ENCODE measurements at regions not wholly inside any gene's neighbourhood (a gene's known extent, or its start where the extent isn't known, plus 50 kb on each side); places are given as distances from the start of the nearest gene placed in this dataset.
"Not testable (repeated sequence)": the region's sequence is repeated elsewhere in the genome, so short reads cannot be mapped to it uniquely, and the experiment has no call there.

GRCh38 chr1:82145656-82146055, 344.9 kb downstream of the ADGRL2 start:
- no peak for DNase-seq

- no peak for DNase-seq
Measured at GRCh38 chr1:82143108-82143833, 342.5 kb downstream of the ADGRL2 start.

DNA sequence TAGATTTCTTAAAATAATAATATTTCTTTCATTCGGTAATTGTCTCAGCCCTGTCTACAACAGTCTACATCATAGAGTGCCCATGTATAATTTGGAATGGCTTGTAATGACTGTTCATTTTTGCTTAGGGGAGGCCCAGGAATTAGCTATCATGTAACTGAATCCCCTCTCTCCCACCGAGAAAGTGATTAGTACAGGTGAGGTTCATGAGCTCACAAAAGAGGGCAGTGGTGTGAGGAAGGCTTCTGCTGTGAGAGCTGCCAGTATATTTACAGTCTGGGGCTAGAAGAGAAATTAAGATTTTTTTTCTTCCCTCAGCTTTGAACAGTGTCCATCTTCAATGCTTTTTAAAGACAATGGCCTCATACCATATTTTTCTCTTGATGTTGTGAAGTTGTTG, 340.7 kb downstream of the ADGRL2 start:
- no peak for DNase-seq

- no peak for DNase-seq
Measured at GRCh38 chr1:82139751-82140468, 339.2 kb downstream of the ADGRL2 start.

DNA sequence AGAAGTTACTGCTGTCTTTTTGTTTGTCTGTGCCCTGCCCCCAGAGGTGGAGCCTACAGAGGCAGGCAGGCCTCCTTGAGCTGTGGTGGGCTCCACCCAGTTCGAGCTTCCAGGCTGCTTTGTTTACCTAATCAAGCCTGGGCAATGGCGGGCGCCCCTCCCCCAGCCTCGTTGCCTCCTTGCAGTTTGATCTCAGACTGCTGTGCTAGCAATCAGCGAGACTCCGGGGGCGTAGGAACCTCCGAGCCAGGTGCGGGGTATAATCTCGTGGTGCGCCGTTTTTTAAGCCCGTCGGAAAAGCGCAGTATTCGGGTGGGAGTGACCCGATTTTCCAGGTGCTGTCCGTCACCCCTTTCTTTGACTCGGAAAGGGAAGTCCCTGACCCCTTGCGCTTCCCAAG, 335.6 kb downstream of the ADGRL2 start:
- DNase-seq, result not testable (repeated sequence)

GRCh38 chr1:82125866-82126265, 325.1 kb downstream of the ADGRL2 start:
- no peak for DNase-seq

DNA sequence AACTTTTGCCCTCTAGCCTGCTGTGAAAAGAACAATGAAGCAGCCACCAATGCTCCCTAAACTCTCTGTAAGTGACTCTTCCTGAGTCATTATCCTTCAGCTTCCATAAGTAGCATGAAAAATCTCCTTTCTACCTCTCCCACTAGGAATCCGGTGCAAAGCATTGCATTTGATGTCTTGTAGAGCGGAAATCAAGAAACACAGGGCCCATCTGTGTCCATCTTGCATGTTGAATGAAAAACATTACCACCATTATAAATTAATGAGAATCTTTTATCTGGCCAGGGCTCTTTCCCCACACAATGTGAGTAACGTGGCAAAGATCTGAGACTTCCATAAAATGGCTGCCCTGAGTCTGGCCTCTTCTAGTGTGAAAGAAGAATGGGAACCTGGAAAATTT, 324.4 kb downstream of the ADGRL2 start:
- DNase-seq, result no peak

- DNase-seq, result no peak
Measured at GRCh38 chr1:82121421-82121820, 320.7 kb downstream of the ADGRL2 start.

DNA sequence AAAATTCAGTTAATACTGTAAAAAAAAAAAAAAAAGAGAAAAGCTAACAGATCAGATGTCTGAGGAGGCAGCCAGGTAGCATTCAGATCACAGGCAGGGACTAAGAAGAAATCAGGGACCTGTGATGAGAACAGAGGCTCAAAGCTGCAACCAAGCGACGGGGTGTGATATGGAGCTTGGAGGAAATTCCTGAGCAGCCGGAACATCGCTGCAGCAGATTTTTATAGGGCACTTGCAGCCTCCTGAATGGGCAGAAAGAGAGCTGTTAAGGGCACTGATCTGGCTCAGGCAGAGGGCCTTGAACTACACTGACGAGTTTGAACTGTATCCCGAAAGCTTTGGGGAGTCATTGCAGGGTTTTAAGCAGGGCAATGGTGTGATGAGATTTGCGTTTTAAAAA, 315.4 kb downstream of the ADGRL2 start:
- DNase-seq, result no peak

DNA sequence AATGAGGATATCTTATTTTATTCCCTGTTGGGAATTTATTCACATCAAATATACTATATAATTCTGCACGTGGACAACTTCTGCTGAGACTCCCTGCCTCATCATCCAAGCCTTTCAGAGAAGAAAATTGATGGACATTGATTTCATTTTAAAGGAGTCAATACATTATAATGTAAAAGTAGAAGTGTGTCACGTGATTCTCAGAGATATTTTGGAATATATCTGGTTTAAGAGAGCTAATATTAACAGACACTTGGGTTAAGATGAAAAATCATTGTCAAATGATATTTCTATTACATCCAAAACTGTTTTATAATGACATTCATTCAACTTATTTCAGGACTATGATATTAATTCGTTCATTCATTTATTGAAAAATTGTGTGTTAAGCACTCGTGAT, 314.2 kb downstream of the ADGRL2 start:
- no peak for DNase-seq

DNA sequence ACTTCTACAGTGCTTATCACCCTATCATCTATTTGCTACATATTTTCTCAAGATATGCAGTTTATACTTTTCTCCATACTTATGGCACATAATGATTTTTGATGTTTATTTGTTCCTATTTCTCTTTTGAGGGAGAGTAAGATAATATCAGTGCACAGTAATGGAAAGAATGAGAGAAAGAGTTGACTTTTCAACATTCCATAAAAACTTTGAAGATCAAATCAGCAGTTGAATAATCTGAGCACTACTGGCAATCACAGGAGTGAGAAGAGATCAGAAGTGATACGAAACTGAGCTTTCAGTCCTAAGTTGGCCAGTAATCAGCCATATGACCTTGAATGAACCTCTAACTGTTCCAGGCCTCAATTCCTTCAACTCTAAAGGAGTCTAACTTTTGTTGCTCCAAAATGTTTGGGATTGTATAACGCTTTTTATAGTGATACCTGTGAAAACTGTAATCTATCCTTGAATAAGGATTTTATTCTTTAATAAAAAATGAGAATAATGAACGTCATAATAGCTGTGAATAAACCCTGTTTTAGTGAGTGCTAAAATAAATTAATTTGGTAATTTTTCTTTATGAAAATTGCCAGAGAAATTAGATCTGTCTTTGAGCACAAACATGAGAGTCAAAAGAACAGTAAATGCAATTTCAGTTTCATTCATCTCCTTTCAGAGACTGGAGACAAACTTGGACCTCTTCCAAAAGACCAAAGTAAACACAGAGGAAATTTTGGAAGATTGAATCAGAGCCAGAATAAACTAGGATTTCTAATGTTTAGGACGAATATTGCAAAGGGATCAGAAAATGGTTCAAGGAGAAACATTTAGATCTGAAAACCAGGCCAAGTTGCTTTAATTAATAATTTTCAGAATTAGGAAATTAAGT, 309.9 kb downstream of the ADGRL2 start:
- DNase-seq, result no peak

DNA sequence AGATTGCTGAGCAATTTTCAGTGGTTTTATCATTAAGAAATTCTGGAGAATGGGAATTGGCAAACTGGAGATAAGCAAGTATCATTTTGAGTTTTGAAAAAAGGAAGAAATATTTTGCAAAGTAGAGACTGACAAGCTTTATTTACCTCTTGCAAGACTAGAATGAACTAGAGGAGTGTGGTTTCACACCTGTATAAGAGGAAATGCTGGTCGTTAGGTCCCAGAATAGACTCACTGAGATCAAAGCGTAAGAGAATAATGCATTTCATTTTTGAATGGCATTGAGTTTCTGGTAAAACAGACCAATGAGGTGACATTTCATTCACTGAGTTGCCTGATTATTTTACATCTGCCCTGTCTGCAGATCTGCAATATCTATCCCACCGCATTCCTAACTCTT, 308.1 kb downstream of the ADGRL2 start:
- DNase-seq, result no peak

- no peak for DNase-seq
Measured at GRCh38 chr1:82106672-82107071, 305.9 kb downstream of the ADGRL2 start.

GRCh38 chr1:82099170-82099569, 298.4 kb downstream of the ADGRL2 start:
- DNase-seq, result no peak

DNA sequence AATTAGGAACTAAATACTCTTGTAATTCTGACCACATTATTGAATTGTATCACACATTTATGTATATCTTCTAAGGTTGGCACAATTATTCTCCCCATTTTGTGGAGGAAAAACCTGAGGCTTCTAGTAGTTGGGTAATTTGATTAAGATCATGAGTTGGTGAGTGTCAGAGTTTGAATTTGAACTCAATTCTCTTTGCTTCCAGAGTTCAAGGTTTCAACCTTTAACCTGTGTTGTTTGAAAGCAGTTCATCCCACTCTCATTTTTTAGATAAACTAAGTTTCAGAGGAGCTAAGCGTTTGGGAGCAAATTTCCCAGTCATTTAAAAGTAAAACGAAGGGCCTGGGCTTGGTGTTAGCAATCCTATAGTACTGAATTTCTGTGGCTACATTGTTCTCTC, 293.4 kb downstream of the ADGRL2 start:
- no peak for DNase-seq

GRCh38 chr1:82091729-82092128, 291.0 kb downstream of the ADGRL2 start:
- no peak for DNase-seq

DNA sequence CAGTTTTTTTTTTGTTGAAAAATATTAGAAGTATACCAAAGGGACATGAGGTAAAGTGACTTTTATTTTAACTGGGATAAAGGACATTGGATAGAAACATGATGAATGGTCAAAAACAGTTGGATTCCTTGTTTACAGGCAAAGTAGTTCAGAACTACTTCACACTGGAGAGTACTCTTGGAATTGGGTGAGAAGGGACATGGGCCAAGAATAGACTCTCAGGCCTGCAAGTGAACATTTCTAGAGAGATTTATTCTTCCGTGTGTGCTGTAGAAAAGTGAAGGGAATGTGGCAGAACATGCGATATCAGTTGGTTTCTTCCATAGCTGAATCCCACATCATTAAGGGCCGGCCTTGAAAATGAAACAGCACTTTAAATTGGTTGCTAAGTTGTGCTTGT, 290.5 kb downstream of the ADGRL2 start:
- no peak for DNase-seq

DNA sequence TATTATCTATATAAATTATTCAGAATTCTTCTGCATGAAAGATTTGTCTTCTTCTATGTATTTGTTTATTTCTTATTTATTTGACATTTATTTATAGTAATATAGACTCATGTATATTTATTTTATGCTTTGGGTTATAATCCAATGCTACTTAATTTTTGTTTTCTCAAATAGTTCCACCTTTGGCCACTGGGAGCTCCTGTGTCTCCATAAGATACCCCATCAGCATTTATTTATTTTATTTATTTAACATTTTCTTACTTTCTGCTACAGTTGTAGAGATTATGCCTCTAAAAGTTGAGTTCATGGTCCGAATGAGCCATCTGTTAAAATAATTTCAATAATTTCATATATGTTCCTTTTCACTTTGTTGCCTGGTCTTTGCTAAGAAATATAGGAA, 289.4 kb downstream of the ADGRL2 start:
- no peak for DNase-seq

DNA sequence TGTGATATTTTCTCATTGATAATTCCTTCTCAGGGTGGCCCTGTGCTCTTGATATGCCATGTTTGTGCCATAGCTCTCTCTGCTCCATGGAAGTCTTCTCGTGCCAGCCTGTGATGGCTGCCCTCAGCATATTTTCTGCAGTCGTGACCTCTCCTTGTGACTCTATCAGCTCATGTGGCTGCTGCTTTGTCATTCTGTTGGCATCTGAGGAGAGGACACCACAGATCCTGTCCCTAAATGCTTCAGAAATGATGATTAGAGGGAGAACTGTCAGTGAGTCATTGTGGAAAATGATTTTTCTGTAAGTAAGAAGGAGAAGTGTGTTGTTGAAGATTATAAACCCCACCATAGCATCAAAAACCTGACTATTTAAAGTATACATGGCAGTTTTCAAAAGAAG, 286.0 kb downstream of the ADGRL2 start:
- no peak for DNase-seq

DNA sequence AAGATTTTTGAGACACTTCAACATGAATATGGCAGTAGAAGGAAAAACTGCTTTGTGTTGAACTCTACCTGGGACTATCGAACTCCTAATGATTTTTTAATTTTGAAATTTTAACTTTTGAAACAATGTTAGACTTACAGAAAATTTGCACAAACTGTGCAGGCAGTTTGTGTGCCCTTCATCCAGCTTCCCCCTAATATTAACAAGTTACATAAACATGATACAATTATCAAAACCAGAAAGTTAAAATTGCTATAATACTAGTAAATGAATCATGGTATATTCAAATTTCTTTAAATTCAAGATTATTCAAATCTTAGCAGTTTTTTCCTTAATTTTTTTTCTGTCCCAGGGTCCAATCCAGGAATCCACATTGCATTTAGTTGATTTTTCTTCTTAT, 278.9 kb downstream of the ADGRL2 start:
- DNase-seq, result no peak

DNA sequence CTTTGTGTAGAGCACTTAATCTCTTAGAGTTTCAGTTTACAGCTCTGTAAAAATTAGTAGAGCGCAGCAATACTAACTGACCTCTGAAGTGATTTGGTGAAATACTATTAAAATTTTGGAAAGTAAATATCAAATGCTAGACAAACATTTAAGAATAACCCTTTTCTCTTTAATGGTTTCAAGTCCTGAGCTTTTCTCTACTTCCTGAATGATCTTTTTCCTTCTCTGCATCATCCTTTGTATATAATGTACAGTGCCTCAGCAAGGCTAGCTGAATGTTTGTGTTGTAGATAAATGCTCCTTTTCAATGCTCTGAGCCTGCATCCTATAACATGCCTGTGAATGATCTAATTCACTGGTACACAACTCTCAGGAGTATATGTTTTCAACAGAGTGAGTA, 272.9 kb downstream of the ADGRL2 start:
- no peak for DNase-seq

DNA sequence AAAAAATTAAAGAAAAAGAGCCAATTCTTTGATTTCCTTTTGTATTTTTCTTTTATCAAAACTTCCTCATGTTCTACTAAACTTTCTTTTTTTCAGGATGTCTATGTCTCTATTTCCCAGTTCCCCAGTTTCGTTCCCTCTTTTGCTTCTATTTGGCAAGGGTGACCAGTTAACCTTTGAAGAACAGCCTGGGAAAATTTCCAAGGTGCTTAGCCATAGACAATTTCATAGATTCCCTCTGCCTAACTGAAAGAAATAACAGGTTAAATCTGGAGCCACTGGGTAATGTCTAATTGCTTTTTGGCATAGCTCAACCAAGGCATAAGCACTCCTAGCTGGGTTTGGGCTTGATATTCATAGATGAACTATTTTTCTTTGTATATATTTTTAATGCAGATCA, 272.3 kb downstream of the ADGRL2 start:
- DNase-seq, result no peak

DNA sequence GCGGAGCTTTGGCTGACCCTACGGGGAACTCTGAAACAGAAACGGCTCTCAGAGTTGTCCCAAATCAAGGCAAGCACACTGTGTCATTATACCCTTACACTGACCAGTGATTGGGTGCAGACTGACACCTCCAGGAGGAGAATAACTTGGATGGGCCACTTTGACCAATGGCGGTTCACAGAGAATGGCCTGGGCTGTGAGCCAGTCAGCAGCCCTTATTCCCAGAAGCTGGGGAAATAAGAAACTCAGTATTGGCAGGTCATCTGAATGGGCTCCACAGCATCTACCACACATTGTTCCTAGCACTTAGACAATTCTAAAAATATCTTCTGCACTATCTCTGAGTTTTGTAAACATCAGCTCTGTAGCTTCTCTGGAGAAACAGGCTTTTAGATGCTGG, 265.2 kb downstream of the ADGRL2 start:
- no peak for DNase-seq

DNA sequence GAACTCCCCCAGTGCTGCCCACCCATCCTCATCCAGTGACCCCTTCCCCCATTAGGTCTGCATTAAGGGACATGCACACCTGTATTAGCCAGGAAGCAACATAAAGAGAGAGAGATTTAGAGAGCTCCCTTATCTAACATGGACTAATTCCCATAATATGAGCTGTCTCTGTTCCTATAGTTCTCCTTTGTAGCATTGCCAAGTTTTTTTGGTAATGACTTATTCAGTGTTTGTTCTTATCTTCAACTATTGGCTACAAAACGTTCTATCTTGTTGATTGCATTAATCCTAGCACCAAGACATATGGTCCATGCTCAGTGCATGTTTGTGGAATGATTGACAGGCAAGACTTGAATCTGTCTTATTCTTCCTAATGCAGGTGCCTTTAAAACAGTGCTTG, 264.0 kb downstream of the ADGRL2 start:
- no peak for DNase-seq

Measured in hematopoietic multipotent progenitor cell treated with erythropoietin and hydrocortisone succinate and interleukin-3 and kit ligand, for 8 days (in vitro differentiated cells).